HG03064 (cell line): ENCODE measurements at regions not wholly inside any gene's neighbourhood (a gene's known extent, or its start where the extent isn't known, plus 50 kb on each side); places are given as distances from the start of the nearest gene placed in this dataset.

Experiments used
- ATAC-seq: cut with Tn5 transposase; IDR thresholded peaks from one replicate; pipeline ENCODE4 v1.9.1; 2021; ENCODE audit warnings: low read depth; ENCODE audit not compliant: unreplicated experiment

GRCh38 chr4:19925516-19925915 is 326.2 kb upstream of the SLIT2 start:
- no peak for ATAC-seq

DNA sequence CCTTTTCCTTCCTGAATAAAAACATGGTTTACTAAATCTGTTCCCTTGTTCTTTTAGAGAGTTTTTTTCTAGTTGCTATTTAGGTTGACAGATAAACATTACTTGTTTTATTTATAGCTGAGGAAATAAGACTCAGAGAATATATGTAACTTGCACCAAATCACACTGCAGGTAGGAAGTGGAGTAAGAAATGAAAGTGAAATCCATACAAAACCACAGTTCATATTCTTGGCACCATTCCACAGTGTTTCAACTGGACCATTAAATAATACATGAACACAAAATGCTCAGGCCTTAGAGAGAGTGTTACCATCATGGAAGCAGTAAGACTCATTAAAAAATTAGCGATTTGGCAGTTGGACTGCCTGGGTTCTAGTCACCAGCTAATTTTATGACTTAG is 326.9 kb upstream of the SLIT2 start:
- no peak for ATAC-seq

DNA sequence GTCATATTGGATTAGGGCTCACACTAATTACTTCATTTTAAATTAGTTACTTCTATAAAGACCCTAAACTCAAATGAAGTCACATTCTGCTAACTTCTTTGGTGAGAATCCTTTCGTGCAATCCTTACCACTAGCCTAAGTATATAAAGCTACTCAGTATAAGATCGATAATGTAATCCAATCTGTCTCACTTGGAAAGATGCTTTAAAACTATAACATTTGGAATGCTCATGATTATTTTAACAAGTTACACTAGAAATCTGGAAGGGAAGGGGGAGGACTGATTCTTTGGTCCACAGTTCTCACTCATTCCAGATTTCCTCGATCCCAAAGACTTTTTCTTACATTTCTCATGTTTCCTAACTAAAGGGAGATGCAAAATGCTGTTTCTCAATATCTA is 336.4 kb upstream of the SLIT2 start:
- ATAC-seq, result no peak

DNA sequence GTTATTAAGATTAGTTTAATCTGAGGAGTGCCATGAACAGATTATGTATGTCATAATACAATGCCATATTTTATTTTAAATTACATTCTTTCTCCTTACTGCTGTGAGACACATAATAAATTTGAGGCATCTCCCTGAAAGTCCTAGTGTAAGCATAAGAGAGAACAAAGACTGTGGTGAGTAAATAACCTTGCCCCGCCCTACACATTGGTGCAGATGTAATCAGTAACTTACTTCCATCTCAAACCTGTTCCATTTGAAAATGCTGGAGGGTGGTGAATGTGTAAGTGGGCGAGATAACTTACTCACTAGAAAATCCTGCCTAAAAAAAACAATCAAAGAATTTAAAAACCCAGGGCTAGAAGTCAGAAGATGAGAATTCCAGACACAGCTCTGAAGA is 338.1 kb upstream of the SLIT2 start:
- no peak for ATAC-seq

DNA sequence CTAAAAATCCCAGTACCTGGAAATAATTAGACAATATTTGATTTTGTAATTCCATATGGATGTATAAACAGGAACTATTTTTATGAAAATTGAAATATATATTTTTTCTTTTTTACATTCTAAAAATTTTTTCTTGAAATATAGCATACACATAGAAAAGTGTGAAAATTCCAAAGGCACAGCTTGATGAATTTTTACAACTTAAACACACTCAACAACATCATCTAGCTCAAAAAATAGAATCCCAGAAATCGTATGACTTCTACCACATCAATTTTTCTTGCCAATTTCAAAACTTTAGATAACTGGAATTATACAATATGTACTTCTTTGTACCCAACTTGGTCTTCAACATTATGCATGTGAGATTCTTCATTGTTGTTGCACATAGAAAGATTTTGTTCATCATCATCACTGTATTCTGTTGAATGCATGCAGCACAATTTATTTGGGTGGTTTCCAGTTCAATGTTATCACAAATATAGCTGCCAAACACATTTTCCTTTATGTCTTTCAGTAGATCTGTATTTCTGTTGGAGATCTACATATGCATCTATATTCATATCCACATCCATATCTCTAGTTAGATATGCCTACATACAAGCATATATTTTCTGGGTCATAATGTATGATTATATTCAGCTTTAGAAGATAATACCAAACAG is 340.7 kb upstream of the SLIT2 start:
- ATAC-seq, result no peak

- ATAC-seq, result no peak
Observed at GRCh38 chr4:19905024-19905423, 346.7 kb upstream of the SLIT2 start.

GRCh38 chr4:19888587-19888986 is 363.1 kb upstream of the SLIT2 start:
- ATAC-seq, result no peak

DNA sequence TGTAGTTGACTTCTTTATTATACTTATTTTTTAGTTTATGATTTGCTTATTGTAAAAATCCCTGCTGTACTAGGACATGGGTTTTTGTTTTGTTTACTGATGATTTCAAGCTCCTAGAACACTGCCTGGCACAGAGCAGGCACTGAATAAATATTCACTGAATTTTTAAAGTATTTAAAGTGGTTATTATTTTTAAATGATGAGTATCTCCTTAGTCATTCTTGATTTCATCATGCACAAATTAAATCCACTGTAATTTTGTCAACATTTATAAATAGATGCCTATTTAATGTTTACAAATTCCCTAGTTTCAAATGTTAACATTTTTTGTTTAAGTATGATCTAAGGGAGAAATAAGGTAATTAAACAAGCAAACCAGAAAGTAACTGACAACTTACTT is 367.9 kb upstream of the SLIT2 start:
- no peak for ATAC-seq

DNA sequence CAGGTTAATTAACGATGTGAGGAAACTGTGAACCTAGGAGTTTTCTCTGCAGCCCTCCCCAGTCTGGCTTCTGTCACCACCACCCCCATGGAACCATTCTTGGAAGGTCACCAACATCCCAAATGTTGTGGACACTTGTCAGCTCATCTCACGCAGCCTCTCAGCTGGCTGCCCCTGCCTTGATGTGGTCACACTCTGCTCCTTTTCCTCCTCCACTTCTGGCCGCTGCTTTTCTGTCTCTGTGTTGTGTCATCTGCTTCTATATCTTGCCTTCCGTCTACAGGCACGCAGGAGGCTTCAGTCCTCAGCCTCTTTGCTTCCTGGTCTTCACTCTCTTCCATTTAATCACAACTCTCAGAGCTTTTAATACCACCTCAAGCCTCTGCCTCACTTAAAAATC is 371.5 kb upstream of the SLIT2 start:
- ATAC-seq, result no peak

DNA sequence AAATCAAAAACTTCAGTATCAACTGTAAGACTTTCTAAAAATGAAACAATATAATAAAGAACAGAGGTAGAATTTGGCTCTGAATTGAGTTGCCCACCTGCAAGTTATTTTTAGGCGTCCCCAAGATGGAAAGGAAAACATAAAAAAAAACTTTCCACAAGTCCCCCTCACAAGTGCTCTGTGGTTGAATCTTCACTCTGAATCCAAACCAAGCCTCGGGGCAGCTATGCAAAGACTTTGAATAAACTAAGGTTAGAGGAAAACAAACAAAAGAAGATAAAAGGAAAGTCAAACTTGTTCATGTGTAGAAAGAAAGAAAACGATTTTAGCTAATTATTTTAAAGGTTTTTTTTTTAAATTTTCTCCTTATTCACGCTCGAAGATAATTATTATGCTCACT is 372.4 kb upstream of the SLIT2 start:
- ATAC-seq, result no peak

DNA sequence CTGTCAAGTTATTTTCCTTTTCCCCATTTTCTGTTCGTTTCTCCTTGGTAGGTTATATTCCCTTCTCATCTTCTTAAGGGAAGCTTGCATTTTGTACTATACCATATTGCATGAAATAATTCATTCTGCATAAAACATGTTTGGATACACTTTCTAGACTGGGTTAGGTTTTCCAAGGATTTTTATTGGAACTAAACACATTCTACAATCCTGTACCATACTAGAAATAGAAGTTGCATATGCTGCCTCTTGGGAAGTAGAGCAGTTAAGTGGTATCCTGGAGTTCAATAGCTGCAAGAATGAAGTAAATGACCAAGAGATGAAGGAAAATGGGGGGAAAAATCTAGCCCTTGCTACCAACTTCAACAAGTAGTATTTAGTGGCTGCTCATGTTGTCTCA is 393.7 kb upstream of the SLIT2 start:
- no peak for ATAC-seq

GRCh38 chr4:19857380-19857779 is 394.3 kb upstream of the SLIT2 start:
- ATAC-seq, result no peak

- no peak for ATAC-seq
Observed at GRCh38 chr4:19850909-19851308, 400.8 kb upstream of the SLIT2 start.

- ATAC-seq, result no peak
Observed at GRCh38 chr4:19844446-19844845, 407.3 kb upstream of the SLIT2 start.

GRCh38 chr4:19842471-19842870 is 409.2 kb upstream of the SLIT2 start:
- ATAC-seq, result no peak

- no peak for ATAC-seq
Observed at GRCh38 chr4:19838858-19839257, 412.8 kb upstream of the SLIT2 start.

- no peak for ATAC-seq
Observed at GRCh38 chr4:19835429-19835828, 416.3 kb upstream of the SLIT2 start.

DNA sequence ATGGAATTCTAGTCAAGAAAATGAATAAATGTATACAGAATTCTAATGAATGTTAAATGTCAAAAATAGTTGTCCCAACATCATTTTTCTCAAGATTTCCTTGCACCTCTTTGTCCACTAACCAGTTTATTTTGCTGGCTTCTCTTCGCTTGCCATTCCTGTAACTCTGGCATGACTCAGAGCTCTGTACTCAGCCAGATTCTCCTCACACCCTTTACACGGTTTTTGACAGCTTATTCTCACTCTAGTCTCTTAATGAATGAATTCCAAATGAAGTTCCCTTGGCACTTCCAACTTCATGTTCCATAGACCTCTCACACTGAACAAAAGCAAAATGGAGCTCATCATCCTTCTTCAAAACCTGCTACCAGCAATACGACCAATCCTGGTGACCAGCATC is 419.3 kb upstream of the SLIT2 start:
- ATAC-seq, result no peak

DNA sequence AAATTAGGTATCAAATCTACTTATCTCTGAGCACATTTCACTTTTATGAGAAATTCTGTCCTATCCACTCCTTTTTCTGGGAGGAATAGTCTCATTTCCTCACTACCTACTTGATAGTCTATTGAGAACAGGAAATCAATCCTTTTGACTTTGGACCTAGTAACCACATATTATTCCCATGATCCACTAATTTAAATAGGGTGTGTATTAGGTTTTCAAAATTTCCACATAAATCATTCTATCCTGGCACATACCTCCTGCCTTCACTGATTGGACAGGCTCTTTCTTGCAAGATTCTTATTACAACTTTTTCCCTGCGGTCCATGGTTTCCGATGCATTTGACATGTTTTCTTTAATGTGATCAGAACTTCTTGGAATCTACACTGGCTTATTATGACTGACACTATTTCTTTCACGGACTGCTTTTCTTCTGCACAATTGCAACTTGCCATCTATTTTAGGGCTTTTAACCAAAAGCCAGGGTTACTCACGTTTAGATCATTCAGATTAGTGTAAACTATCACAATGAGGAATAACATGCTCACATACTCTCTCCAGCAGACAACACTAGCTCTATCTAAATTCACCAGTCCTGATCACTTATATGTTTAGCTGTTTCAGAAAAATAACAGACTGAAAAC is 419.9 kb upstream of the SLIT2 start:
- ATAC-seq, result no peak

DNA sequence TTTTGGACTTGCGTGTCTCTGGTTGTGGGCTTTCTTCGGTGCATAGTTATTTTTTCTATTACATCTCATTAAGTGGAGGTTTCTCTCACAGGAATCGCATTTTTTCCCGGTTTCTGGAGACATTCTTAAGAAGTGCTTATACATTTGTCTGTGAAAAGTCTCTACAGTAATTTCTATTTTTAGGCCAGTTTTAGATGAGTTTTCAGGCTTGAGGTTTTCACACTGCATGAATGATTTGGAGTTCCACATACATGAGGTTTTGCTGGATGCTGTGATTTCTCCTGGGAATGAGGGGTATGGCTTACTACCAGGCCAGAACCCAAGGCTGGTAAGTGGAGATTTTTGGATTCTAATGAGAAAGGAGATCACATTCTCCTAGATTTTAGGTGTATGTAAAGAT is 422.6 kb upstream of the SLIT2 start:
- no peak for ATAC-seq

- no peak for ATAC-seq
Observed at GRCh38 chr4:19823781-19824180, 427.9 kb upstream of the SLIT2 start.

DNA sequence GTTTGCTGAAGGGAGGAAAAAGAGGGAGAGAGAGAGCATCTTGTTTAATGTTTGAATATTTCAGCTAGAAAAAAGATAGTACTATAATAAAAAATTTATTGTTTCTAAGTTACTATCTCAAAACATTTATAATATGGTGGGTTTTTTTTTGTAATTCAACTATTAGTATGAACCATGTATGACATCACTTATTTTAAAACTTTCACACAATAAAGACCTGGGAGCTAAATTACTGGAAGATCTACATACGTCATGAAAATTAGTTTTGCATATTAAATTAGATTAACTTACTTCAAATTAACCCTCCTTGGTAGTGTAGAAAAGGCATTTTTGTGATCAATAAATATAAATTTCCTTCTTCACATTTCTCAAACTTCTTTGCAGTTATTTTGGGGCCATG is 432.0 kb upstream of the SLIT2 start:
- no peak for ATAC-seq

GRCh38 chr4:19809989-19810388 is 441.7 kb upstream of the SLIT2 start:
- no peak for ATAC-seq
